COLO668 (cell line): ENCODE measurements at regions not wholly inside any gene's neighbourhood (a gene's known extent, or its start where the extent isn't known, plus 50 kb on each side); places are given as distances from the start of the nearest gene placed in this dataset.
A peak's percentile ranks its signal among the peaks of the same experiment; 100 is the strongest.

ENCODE experiments used
- DNase-seq: peaks from one replicate; lab custom pipeline; 2025; ENCODE audit not compliant: unreplicated experiment; lab: John Stamatoyannopoulos, UW

GRCh38 chr12:125193376-125194152, 128.3 kb downstream of the AACS start:
- DNase-seq, result peak; percentile 16

- DNase-seq, result peak; percentile 24
Measured at GRCh38 chr12:125194163-125194773, 129.0 kb downstream of the AACS start.

GRCh38 chr12:125194987-125195386, 129.8 kb downstream of the AACS start:
- no peak for DNase-seq

GRCh38 chr12:125197326-125197725, 132.1 kb downstream of the AACS start:
- no peak for DNase-seq

- no peak for DNase-seq
Measured at GRCh38 chr12:125198652-125199051, 133.4 kb downstream of the AACS start.

- no peak for DNase-seq
Measured at GRCh38 chr12:125201090-125201489, 135.9 kb downstream of the AACS start.

- DNase-seq, result no peak
Measured at GRCh38 chr12:125201940-125202339, 136.7 kb downstream of the AACS start.

GRCh38 chr12:125202421-125202820, 137.2 kb downstream of the AACS start:
- no peak for DNase-seq

- peak; percentile 4 for DNase-seq
Measured at GRCh38 chr12:125203145-125203765, 138.0 kb downstream of the AACS start.

GRCh38 chr12:125205386-125205785, 140.2 kb downstream of the AACS start:
- DNase-seq, result no peak

GRCh38 chr12:125206711-125207110, 141.5 kb downstream of the AACS start:
- no peak for DNase-seq

- DNase-seq, result no peak
Measured at GRCh38 chr12:125208334-125208733, 143.1 kb downstream of the AACS start.

- DNase-seq, result no peak
Measured at GRCh38 chr12:125208942-125209341, 143.7 kb downstream of the AACS start.

- no peak for DNase-seq
Measured at GRCh38 chr12:125210104-125210755, 145.0 kb downstream of the AACS start.

- DNase-seq, result no peak
Measured at GRCh38 chr12:125211464-125211863, 146.2 kb downstream of the AACS start.

- DNase-seq, result no peak
Measured at GRCh38 chr12:125214289-125214688, 149.1 kb downstream of the AACS start.

GRCh38 chr12:125216756-125217155, 151.5 kb downstream of the AACS start:
- no peak for DNase-seq

- DNase-seq, result no peak
Measured at GRCh38 chr12:125217308-125217707, 152.1 kb downstream of the AACS start.

GRCh38 chr12:125218952-125219351, 153.7 kb downstream of the AACS start:
- no peak for DNase-seq

- DNase-seq, result peak; percentile 55
Measured at GRCh38 chr12:125220404-125221273, 155.4 kb downstream of the AACS start.

GRCh38 chr12:125221602-125222001, 156.4 kb downstream of the AACS start:
- DNase-seq, result no peak
